H1 (cell line): ENCODE measurements at regions not wholly inside any gene's neighbourhood (a gene's known extent, or its start where the extent isn't known, plus 50 kb on each side); places are given as distances from the start of the nearest gene placed in this dataset.

Experiments
- CTCF ChIA-PET: fragments of 300-600 bp; sonication (Branson Sonifier 250); formaldehyde crosslinking; loops from one replicate; lab custom pipeline; 2021; ENCODE audit not compliant: partially characterized antibody; lab: Charles Lee
- POLR2A ChIA-PET: fragments of 300-600 bp; sonication (Branson Sonifier 250); formaldehyde crosslinking; loops from one replicate; lab custom pipeline; 2021; ENCODE audit warnings: inconsistent platforms; ENCODE audit not compliant: partially characterized antibody; lab: Charles Lee
- DNase-seq, 2 experiments: peaks; one replicate each; pipeline versions ENCODE4 v3.0.0 to v3.0.0-alpha.2; 2010 to 2022; ENCODE audit warnings: low spot score in 2 of 2, low read depth in 1 of 2, mixed read lengths in 1 of 2
- FAIRE-seq: peaks from 2 replicates; lab custom pipeline; 2011; peaks lifted over from hg19 to GRCh38; lab: Jason Lieb, UNC
- H2AFZ ChIP-seq: 2 replicates; pipeline ENCODE4 v1.8.1; 2012; ENCODE audit warnings: low read length, inconsistent platforms
- H2AK5ac ChIP-seq: 2 replicates; pipeline ENCODE4 v1.6.1; 2013; ENCODE audit warnings: low read depth, low read length
- H2BK120ac ChIP-seq: replicated peaks from 2 replicates; pipeline ENCODE3; 2013; ENCODE audit warnings: low read depth, low read length, inconsistent platforms
- H2BK12ac ChIP-seq: 2 replicates; pipeline ENCODE4 v1.6.1; 2013; ENCODE audit warnings: low read depth, low read length
- H2BK15ac ChIP-seq: 2 replicates; pipeline ENCODE4 v1.6.1; 2013; ENCODE audit warnings: low read length
- H2BK20ac ChIP-seq: 2 replicates; pipeline ENCODE4 v1.6.1; 2013; ENCODE audit warnings: low read length
- H2BK5ac ChIP-seq: 2 replicates; pipeline ENCODE4 v1.6.1; 2013; ENCODE audit warnings: low read depth, low read length
- H3K14ac ChIP-seq: 2 replicates; pipeline ENCODE4 v1.6.1; 2013; ENCODE audit warnings: inconsistent platforms; ENCODE audit not compliant: insufficient read length
- H3K18ac ChIP-seq: 2 replicates; pipeline ENCODE4 v1.6.1; 2013; ENCODE audit warnings: low read length; ENCODE audit errors: extremely low read depth
- H3K23ac ChIP-seq: 2 replicates; pipeline ENCODE4 v1.6.1; 2013; ENCODE audit warnings: inconsistent platforms; ENCODE audit not compliant: insufficient read length
- H3K23me2 ChIP-seq: 2 replicates; pipeline ENCODE4 v1.6.1; 2013; ENCODE audit warnings: low read depth, low read length
- H3K27ac ChIP-seq: 2 replicates; pipeline ENCODE4 v1.6.1; 2011; ENCODE audit warnings: low read depth, low read length, inconsistent platforms
- H3K27me3 ChIP-seq, 4 experiments: replicated peaks in 1 of 4; 1 replicate in 1 of 4; 2 replicates in 3 of 4; pipeline versions ENCODE4 v1.6.1 to v1.8.1; 2011 to 2013; ENCODE audit warnings: low read length in 3 of 4, mild to moderate bottlenecking in 3 of 4, inconsistent platforms in 2 of 4, mixed read lengths in 2 of 4, moderate library complexity in 1 of 4; ENCODE audit not compliant: control insufficient read depth in 3 of 4, insufficient read depth in 3 of 4; ENCODE audit errors: extremely low read depth in 1 of 4
- H3K36me3 ChIP-seq, 4 experiments: 2 replicates each; pipeline versions ENCODE4 v1.6.1 to v1.8.1; 2011 to 2013; ENCODE audit warnings: mild to moderate bottlenecking in 4 of 4, low read length in 3 of 4, moderate library complexity in 2 of 4, control low read depth in 1 of 4, inconsistent platforms in 1 of 4; ENCODE audit not compliant: insufficient read depth in 4 of 4, control insufficient read depth in 2 of 4
- H3K4ac ChIP-seq: replicated peaks from 2 replicates; pipeline ENCODE3; 2013; ENCODE audit warnings: low read length, low read depth, mixed read lengths, inconsistent platforms; ENCODE audit not compliant: insufficient read length
- H3K4me1 ChIP-seq, 4 experiments: replicated peaks in 1 of 4; 1 replicate in 1 of 4; 2 replicates in 3 of 4; pipeline versions ENCODE4 v1.6.1 to v1.8.1; 2011 to 2013; ENCODE audit warnings: low read length in 3 of 4, inconsistent platforms in 2 of 4, mixed read lengths in 1 of 4; ENCODE audit not compliant: insufficient read depth in 4 of 4, control insufficient read depth in 3 of 4
- H3K4me2 ChIP-seq, 2 experiments: 2 replicates each; pipeline versions ENCODE4 v1.6.1 to v1.8.1; 2011 to 2013; ENCODE audit warnings: low read depth in 2 of 2, low read length in 2 of 2, control low read depth in 1 of 2, inconsistent platforms in 1 of 2, mild to moderate bottlenecking in 1 of 2; ENCODE audit not compliant: insufficient read depth in 1 of 2
- H3K4me3 ChIP-seq, 4 experiments: fragments of 200-600, 300-600 bp in 1 of 4; sonication (generic), shearing (Covaris generic), sonication (Bioruptor Twin) in 1 of 4; 2 replicates each; pipeline versions ENCODE4 v1.5.1 to v1.8.1; 2011 to 2016; ENCODE audit warnings: low read length in 4 of 4, low read depth in 3 of 4, control low read depth in 2 of 4, inconsistent platforms in 2 of 4, mild to moderate bottlenecking in 2 of 4, mixed read lengths in 1 of 4, moderate library complexity in 1 of 4; ENCODE audit not compliant: insufficient read depth in 2 of 4; ENCODE audit errors: extremely low read depth in 1 of 4
- H3K56ac ChIP-seq: replicated peaks from 2 replicates; pipeline ENCODE3; 2013; ENCODE audit warnings: low read depth, mild to moderate bottlenecking, mixed read lengths, low read length, inconsistent platforms; ENCODE audit not compliant: insufficient read length
- H3K79me1 ChIP-seq: 2 replicates; pipeline ENCODE4 v1.6.1; 2013; ENCODE audit warnings: low read depth, low read length, control low read depth
- H3K79me2 ChIP-seq, 2 experiments: 2 replicates each; pipeline versions ENCODE4 v1.6.1 to v1.8.1; 2012 to 2013; ENCODE audit warnings: low read length in 2 of 2, mild to moderate bottlenecking in 2 of 2, inconsistent platforms in 1 of 2; ENCODE audit not compliant: insufficient read depth in 2 of 2, control insufficient read depth in 1 of 2
- H3K9ac ChIP-seq, 4 experiments: replicated peaks in 1 of 4; 1 replicate in 1 of 4; 2 replicates in 3 of 4; pipeline versions ENCODE4 v1.6.1 to v1.8.1; 2011 to 2013; ENCODE audit warnings: low read depth in 3 of 4, low read length in 3 of 4, control low read depth in 2 of 4, mild to moderate bottlenecking in 2 of 4, moderate library complexity in 2 of 4, inconsistent platforms in 1 of 4; ENCODE audit errors: extremely low read depth in 1 of 4
- H3K9me3 ChIP-seq, 2 experiments: 2 replicates each; pipeline versions ENCODE4 v1.6.1 to v1.8.1; 2012 to 2013; ENCODE audit warnings: mild to moderate bottlenecking in 2 of 2, moderate library complexity in 2 of 2, control low read depth in 1 of 2, inconsistent platforms in 1 of 2, low read depth in 1 of 2, low read length in 1 of 2, mixed read lengths in 1 of 2; ENCODE audit not compliant: insufficient read depth in 2 of 2
- H4K20me1 ChIP-seq, 2 experiments: replicated peaks in 1 of 2; 2 replicates each; pipeline versions ENCODE3 to v1.8.1; 2011 to 2013; ENCODE audit warnings: inconsistent platforms in 2 of 2, low read length in 2 of 2, mild to moderate bottlenecking in 1 of 2; ENCODE audit not compliant: insufficient read depth in 2 of 2, control insufficient read depth in 1 of 2
- H4K5ac ChIP-seq: 2 replicates; pipeline ENCODE4 v1.6.1; 2013; ENCODE audit warnings: low read length, low read depth, mixed read lengths, inconsistent platforms; ENCODE audit not compliant: insufficient read length
- H4K8ac ChIP-seq: 2 replicates; pipeline ENCODE4 v1.8.0; 2013; ENCODE audit warnings: mild to moderate bottlenecking, moderate library complexity, low read length, inconsistent platforms; ENCODE audit not compliant: insufficient read depth; ENCODE audit errors: extremely low read depth
- H4K91ac ChIP-seq: replicated peaks from 2 replicates; pipeline ENCODE3; 2013; ENCODE audit warnings: low read length, mixed read lengths, inconsistent platforms; ENCODE audit not compliant: insufficient read length
- CBX5 ChIP-seq: fragments of 300-800, 300-1000 bp; sonication (generic); IDR thresholded peaks from 2 replicates; pipeline ENCODE4 v1.7.1; 2016; ENCODE audit warnings: antibody characterized with exemption, low read length, low read depth
- CEBPB ChIP-seq: IDR thresholded peaks from 2 replicates; pipeline ENCODE4 v1.6.1; 2012; ENCODE audit warnings: low read depth, low read length
- CHD1 ChIP-seq: IDR thresholded peaks from 2 replicates; pipeline ENCODE4 v1.6.1; 2012; ENCODE audit warnings: low read depth, low read length, improper control_type of control experiment
- EZH2 ChIP-seq: fragments of 200-600 bp; sonication (generic); IDR thresholded peaks from 2 replicates; pipeline ENCODE4 v1.7.1; 2012; ENCODE audit warnings: low read depth, mild to moderate bottlenecking, moderate library complexity, low read length, inconsistent platforms; ENCODE audit not compliant: severe bottlenecking
- JUN ChIP-seq: IDR thresholded peaks from 2 replicates; pipeline ENCODE4 v1.6.1; 2011; ENCODE audit warnings: low read depth, mild to moderate bottlenecking, improper control_type of control experiment, low read length
- PHF8 ChIP-seq: fragments of 200-600 bp; sonication (generic); conservative IDR thresholded peaks from 2 replicates; pipeline ENCODE4 v1.7.1; 2012; ENCODE audit warnings: low read depth, mild to moderate bottlenecking, inconsistent platforms, low read length, moderate library complexity
- POLR2AphosphoS5 ChIP-seq: IDR thresholded peaks from 2 replicates; pipeline ENCODE4 v1.6.1; 2011; ENCODE audit warnings: low read depth, low read length
- RFX5 ChIP-seq: IDR thresholded peaks from 2 replicates; pipeline ENCODE4 v1.6.1; 2011; ENCODE audit warnings: low read depth, low read length, improper control_type of control experiment, borderline replicate concordance
- SAP30 ChIP-seq: fragments of 300-600 bp; sonication (generic); IDR thresholded peaks from 2 replicates; pipeline ENCODE4 v1.7.1; 2012; ENCODE audit warnings: low read length, moderate library complexity, mild to moderate bottlenecking, inconsistent platforms; ENCODE audit not compliant: insufficient read depth, insufficient replicate concordance
- SUZ12 ChIP-seq: fragments of 200-600 bp; sonication (generic); IDR thresholded peaks from 2 replicates; pipeline ENCODE4 v1.6.1; 2012; ENCODE audit warnings: mild to moderate bottlenecking, inconsistent platforms, low read length, moderate library complexity, mixed read lengths
- TAF1 ChIP-seq: IDR thresholded peaks from 2 replicates; pipeline ENCODE4 v1.6.1; 2011; ENCODE audit warnings: mild to moderate bottlenecking, low read depth, low read length
- TAF7 ChIP-seq: optimal IDR thresholded peaks from 2 replicates; pipeline ENCODE3; 2011; ENCODE audit warnings: low read depth, mild to moderate bottlenecking, inconsistent platforms, low read length, moderate library complexity, borderline replicate concordance
- USF2 ChIP-seq: IDR thresholded peaks from 2 replicates; pipeline ENCODE4 v1.6.1; 2011; ENCODE audit warnings: low read length, improper control_type of control experiment
- WGBS, 2 experiments: shearing (Covaris generic) in 1 of 2; methylation state at CpG; one replicate each; pipeline versions ENCODE4 v1.1.6 to v1.1.7; 2013 to 2015; ENCODE audit warnings: low lambda C conversion rate in 2 of 2, mixed read lengths in 2 of 2, inconsistent platforms in 1 of 2, low coverage in 1 of 2, missing lambda C conversion rate in 1 of 2; ENCODE audit not compliant: insufficient replicate concordance in 2 of 2, insufficient coverage in 1 of 2, insufficient read length in 1 of 2; ENCODE audit errors: extremely low coverage in 1 of 2, missing lambda C conversion rate in 1 of 2; 5-methylcytosine and 5-hydroxymethylcytosine counted together

GRCh38 chr2:42933824-42934254 is 141.5 kb upstream of the HAAO start:
- Histone ChIP-seq H3K18ac (no peak overlapping the region; the same call in 1 of the 2 replicates), H3K4ac (no peak overlapping the region), H3K23me2 (no peaks in the 10 kb centered on the region), H3K79me2 (no peaks in the 10 kb centered on the region), H3K14ac (no peak overlapping the region), H4K20me1 (no peaks in the 10 kb centered on the region), H3K9ac (no peak overlapping the region), H4K5ac (no peak overlapping the region), H2BK5ac (no peak overlapping the region; the same call in 1 of the 2 replicates), H3K56ac (no peak overlapping the region), H2AFZ (no peak overlapping the region), H2BK15ac (no peak overlapping the region), H2BK120ac (no peak overlapping the region), H4K91ac (peak overlapping the region; percentile 61), H4K8ac (no peak overlapping the region), H3K27ac (no peak overlapping the region), H2AK5ac (no peak overlapping the region), H3K27me3 (no peaks in the 10 kb centered on the region), H3K4me1 (peaks cover 11 to 26% (median 18%) of the 10 kb centered on the region in 4 experiments), H3K4me3 (no peak overlapping the region), H3K23ac (no peak overlapping the region), H2BK20ac (no peak overlapping the region), H3K36me3 (no peaks in the 10 kb centered on the region), H3K79me1 (no peaks in the 10 kb centered on the region), H3K9me3 (no peaks in the 10 kb centered on the region), H3K4me2 (no peak overlapping the region), H2BK12ac (peak overlapping the region; percentile 0; the same call in 1 of the 2 replicates)
- POLR2A ChIA-PET = no interaction called here
- DNase-seq (no peak), FAIRE-seq (no peak)
- WGBS, 2 experiments = 88% methylated on average over 8 of the region's 8 CpGs; no CpG with 5 or more reads in 1 of the 2 experiments
- CTCF ChIA-PET = interaction anchor here (0.6 to 13.3 kb wide), 15 partner anchors 9 to 551 kb away, joined by 3 to 217 read pairs (median 5); no protein-coding TSS in a partner anchor
- no peak for TF ChIP-seq USF2
- no peak for TF ChIP-seq TAF7
- TF ChIP-seq CBX5 = no peak
- TF ChIP-seq CHD1 = no peak
- TF ChIP-seq SAP30 = no peak
- no peak for TF ChIP-seq POLR2AphosphoS5
- TF ChIP-seq TAF1 = no peak
- TF ChIP-seq CEBPB = no peak
- TF ChIP-seq PHF8 = no peak
- no peak for TF ChIP-seq RFX5
- TF ChIP-seq JUN = no peak
- TF ChIP-seq EZH2 = no peak
- TF ChIP-seq SUZ12 = no peak
